Fibroblast of lung (primary cell): ENCODE measurements at regions not wholly inside any gene's neighbourhood (a gene's known extent, or its start where the extent isn't known, plus 50 kb on each side); places are given as distances from the start of the nearest gene placed in this dataset.

Source experiments
- DNase-seq, 2 donors: peaks; one replicate each; pipeline versions ENCODE4 v3.0.0 to v3.0.0-alpha.2; 2010; ENCODE audit warnings: low read depth in 2 of 2
- H2AFZ ChIP-seq: 2 replicates; pipeline ENCODE4 v1.5.1; 2012; ENCODE audit warnings: low read length, control low read depth, inconsistent platforms
- H3K27ac ChIP-seq: 2 replicates; pipeline ENCODE4 v1.5.1; 2011; ENCODE audit warnings: low read length, control low read depth; ENCODE audit not compliant: insufficient read depth
- H3K27me3 ChIP-seq: 2 replicates; pipeline ENCODE4 v1.5.1; 2011; ENCODE audit warnings: mild to moderate bottlenecking, low read length; ENCODE audit not compliant: control insufficient read depth, insufficient read depth
- H3K36me3 ChIP-seq: 2 replicates; pipeline ENCODE4 v1.5.1; 2011; ENCODE audit warnings: low read length; ENCODE audit not compliant: control insufficient read depth, insufficient read depth
- H3K4me1 ChIP-seq: 2 replicates; pipeline ENCODE4 v1.5.1; 2011; ENCODE audit warnings: low read length; ENCODE audit not compliant: control insufficient read depth, insufficient read depth; ENCODE audit errors: extremely low read depth
- H3K4me2 ChIP-seq: 2 replicates; pipeline ENCODE4 v1.5.1; 2011; ENCODE audit warnings: low read length, control low read depth; ENCODE audit not compliant: insufficient read depth; ENCODE audit errors: extremely low read depth
- H3K4me3 ChIP-seq, 4 experiments: fragments of 200-600 bp in 1 of 4; sonication (generic) in 1 of 4; replicated peaks in 1 of 4; 2 replicates each; pipeline ENCODE4 v1.5.1; 2011 to 2016; ENCODE audit warnings: low read length in 4 of 4, low read depth in 3 of 4, mild to moderate bottlenecking in 3 of 4, control low read depth in 2 of 4, inconsistent platforms in 1 of 4, mixed read lengths in 1 of 4; ENCODE audit not compliant: insufficient read depth in 1 of 4; ENCODE audit errors: control extremely low read depth in 1 of 4
- H3K79me2 ChIP-seq: 2 replicates; pipeline ENCODE4 v1.5.1; 2012; ENCODE audit warnings: mild to moderate bottlenecking, low read length, inconsistent platforms; ENCODE audit not compliant: control insufficient read depth, insufficient read depth
- H3K9ac ChIP-seq: 2 replicates; pipeline ENCODE4 v1.5.1; 2011; ENCODE audit warnings: mild to moderate bottlenecking, low read length, control low read depth; ENCODE audit not compliant: insufficient read depth
- H3K9me3 ChIP-seq: 2 replicates; pipeline ENCODE4 v1.5.1; 2012; ENCODE audit warnings: low read depth, low read length; ENCODE audit not compliant: control insufficient read depth, insufficient read depth
- H4K20me1 ChIP-seq: 2 replicates; pipeline ENCODE4 v1.5.1; 2011; ENCODE audit warnings: low read length; ENCODE audit not compliant: control insufficient read depth, insufficient read depth; ENCODE audit errors: extremely low read depth
- EZH2 ChIP-seq: IDR thresholded peaks from 2 replicates; pipeline ENCODE4 v1.5.1; 2012; ENCODE audit warnings: low read length, control low read depth, mild to moderate bottlenecking; ENCODE audit errors: missing control alignments
- TF ChIP-seq, protein P1 (sequence below), 2 donors: IDR thresholded peaks in 1 of 2; conservative IDR thresholded peaks in 1 of 2; 1 replicate in 1 of 2; 2 replicates in 1 of 2; pipeline ENCODE4 v1.5.1; 2011 to 2012; ENCODE audit warnings: low read length in 2 of 2, control low read depth in 1 of 2, inconsistent platforms in 1 of 2, low read depth in 1 of 2, mild to moderate bottlenecking in 1 of 2

DNA sequence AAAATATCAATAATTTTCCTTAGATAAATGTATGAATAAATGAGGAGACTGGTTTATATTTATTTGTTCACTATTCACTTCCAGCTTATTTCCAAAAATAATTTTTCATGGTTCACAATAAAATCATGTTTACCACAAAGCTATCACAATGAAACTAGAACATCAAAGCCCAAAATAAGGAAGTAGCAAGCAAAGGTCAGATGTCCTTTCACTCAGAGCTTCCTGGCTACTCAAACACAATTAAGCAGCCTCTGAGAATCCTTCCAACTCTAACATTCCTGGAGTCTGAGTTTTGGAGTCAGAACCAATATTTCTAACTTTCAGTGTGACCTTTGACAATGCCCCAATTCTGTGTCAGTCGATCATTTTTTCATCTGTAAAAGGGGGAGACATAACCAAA lies 527.0 kb downstream of the SOX6 start:
- Histone ChIP-seq H3K79me2 (no peaks in the 10 kb centered on the region), H3K9ac (no peak overlapping the region), H3K4me2 (no peak overlapping the region), H4K20me1 (no peaks in the 10 kb centered on the region), H3K27ac (no peak overlapping the region), H3K36me3 (no peaks in the 10 kb centered on the region), H3K27me3 (no peaks in the 10 kb centered on the region), H3K4me1 (no peaks in the 10 kb centered on the region), H3K9me3 (no peaks in the 10 kb centered on the region), H3K4me3 (no peak overlapping the region), H2AFZ (no peak overlapping the region)
- no peak for DNase-seq
- TF ChIP-seq, protein P1, sequence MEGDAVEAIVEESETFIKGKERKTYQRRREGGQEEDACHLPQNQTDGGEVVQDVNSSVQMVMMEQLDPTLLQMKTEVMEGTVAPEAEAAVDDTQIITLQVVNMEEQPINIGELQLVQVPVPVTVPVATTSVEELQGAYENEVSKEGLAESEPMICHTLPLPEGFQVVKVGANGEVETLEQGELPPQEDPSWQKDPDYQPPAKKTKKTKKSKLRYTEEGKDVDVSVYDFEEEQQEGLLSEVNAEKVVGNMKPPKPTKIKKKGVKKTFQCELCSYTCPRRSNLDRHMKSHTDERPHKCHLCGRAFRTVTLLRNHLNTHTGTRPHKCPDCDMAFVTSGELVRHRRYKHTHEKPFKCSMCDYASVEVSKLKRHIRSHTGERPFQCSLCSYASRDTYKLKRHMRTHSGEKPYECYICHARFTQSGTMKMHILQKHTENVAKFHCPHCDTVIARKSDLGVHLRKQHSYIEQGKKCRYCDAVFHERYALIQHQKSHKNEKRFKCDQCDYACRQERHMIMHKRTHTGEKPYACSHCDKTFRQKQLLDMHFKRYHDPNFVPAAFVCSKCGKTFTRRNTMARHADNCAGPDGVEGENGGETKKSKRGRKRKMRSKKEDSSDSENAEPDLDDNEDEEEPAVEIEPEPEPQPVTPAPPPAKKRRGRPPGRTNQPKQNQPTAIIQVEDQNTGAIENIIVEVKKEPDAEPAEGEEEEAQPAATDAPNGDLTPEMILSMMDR (conservative IDR thresholded peaks at IDR 0.05 in 1 of 2, IDR thresholded peaks at IDR 0.05 in 1 of 2; ENCODE audit: low read depth in 1 of 2, low read length in 2 of 2): no peak
- no peak for TF ChIP-seq EZH2

DNA sequence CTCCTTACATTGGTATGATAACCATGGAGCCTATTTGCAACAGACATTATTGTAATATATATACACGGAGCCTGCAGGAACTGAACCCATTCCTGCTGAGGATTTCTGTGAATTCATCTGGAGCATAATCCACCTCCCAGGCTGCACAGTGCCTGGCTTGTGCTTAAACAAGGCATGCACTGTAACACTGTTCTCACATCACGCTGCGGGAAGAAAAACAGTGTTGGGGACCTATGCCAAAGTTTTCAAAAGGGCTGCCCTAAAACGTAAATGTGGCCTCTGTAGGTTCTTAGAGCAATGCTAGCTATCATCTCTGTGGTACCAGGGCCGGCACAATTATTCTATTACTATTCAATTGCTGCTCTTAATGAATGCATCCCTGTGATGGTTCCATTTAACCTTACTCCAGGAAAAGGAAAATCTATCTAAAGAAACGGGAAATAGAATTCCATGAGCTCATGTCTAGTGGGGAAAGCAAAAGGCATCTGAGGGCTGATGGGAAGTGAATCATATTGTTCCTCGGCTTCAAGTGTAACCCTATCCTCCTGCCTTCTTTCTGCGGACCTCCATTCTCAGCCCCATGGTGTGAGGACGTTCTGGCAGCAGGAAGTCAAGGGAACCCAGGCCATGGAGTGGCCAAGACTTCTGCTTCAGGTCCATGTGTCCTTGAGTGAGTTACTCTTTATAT lies 525.5 kb downstream of the SOX6 start:
- no peaks in the 10 kb centered on the region for H3K27me3 ChIP-seq
- TF ChIP-seq EZH2: no peak
- TF ChIP-seq, protein P1 (conservative IDR thresholded peaks at IDR 0.05 in 1 of 2, IDR thresholded peaks at IDR 0.05 in 1 of 2; ENCODE audit: low read depth in 1 of 2, low read length in 2 of 2): no peak
- no peaks in the 10 kb centered on the region for H3K36me3 ChIP-seq
- no peaks in the 10 kb centered on the region for H4K20me1 ChIP-seq
- no peak for DNase-seq
- no peak overlapping the region for H3K4me2 ChIP-seq
- H3K9ac ChIP-seq: no peak overlapping the region
- H2AFZ ChIP-seq: no peak overlapping the region
- no peaks in the 10 kb centered on the region for H3K79me2 ChIP-seq
- H3K4me3 ChIP-seq: no peak overlapping the region
- no peak overlapping the region for H3K27ac ChIP-seq
- H3K4me1 ChIP-seq: no peaks in the 10 kb centered on the region
- no peaks in the 10 kb centered on the region for H3K9me3 ChIP-seq

DNA sequence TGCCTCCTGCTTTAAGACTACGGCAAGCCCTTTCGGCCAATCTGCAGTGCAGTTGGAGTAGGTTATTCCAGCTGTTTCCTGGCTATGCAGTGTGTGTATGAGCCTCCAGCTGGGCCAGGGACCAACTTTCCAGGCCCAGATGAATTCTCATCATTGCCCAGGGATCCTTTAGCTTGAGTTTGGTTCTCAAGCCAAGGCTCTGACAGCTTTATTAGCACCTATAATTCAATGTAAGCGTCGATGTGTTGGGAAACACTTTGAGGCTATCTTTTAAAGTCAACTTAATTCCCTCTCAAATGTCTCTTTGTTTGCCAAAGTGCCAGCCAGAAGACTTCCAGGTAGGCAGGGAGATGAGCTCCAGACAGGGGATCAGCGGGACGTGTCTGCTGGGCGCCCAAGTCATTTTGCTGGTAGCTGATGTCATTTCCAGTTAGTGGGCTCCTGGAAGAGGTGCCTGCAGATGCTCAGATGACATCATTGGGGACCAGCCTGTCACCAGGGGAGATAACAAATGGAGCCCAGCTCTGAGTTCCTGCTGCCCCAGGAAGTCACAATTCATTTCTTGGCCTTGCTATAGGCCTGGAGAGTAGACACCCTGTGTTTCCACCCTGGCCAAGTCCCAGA lies 520.4 kb downstream of the SOX6 start:
- no peak overlapping the region for H3K27ac ChIP-seq
- H3K36me3 ChIP-seq: no peaks in the 10 kb centered on the region
- no peaks in the 10 kb centered on the region for H4K20me1 ChIP-seq
- no peak overlapping the region for H3K4me3 ChIP-seq
- H3K79me2 ChIP-seq: no peaks in the 10 kb centered on the region
- H3K4me2 ChIP-seq: no peak overlapping the region
- H3K9ac ChIP-seq: no peak overlapping the region
- H2AFZ ChIP-seq: no peak overlapping the region
- DNase-seq: no peak
- no peaks in the 10 kb centered on the region for H3K9me3 ChIP-seq
- no peaks in the 10 kb centered on the region for H3K4me1 ChIP-seq
- H3K27me3 ChIP-seq: no peaks in the 10 kb centered on the region
- TF ChIP-seq, protein P1 (conservative IDR thresholded peaks at IDR 0.05 in 1 of 2, IDR thresholded peaks at IDR 0.05 in 1 of 2; ENCODE audit: low read depth in 1 of 2, low read length in 2 of 2): no peak
- TF ChIP-seq EZH2: no peak
